ENCODE measurements at regions not wholly inside any gene's neighbourhood (a gene's known extent, or its start where the extent isn't known, plus 50 kb on each side); places are given as distances from the start of the nearest gene placed in this dataset.

DNA sequence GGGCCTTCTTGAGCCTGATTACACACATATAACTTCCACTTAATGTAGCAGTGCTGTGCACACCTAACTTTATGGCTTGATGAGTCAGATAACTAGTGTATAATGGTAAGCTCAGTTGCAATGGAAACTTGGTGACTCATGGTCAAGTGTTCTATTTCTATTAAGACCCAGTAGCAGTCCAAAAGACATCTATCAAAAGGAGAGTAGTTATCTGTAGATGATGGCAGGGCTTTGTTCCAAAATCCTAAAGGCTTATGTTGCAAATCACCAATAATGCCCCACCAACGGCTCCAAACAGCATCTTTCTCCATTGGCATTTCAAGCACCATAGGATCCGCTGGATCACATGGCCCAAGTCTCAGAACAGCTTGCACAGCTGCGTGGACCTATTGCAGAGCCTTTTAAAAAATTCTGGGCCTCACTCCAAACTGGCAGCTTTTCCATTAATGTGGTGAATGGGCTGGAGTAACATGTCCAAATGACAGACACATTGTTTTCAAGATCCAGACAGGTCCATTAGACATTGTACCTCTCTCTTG lies 566.8 kb upstream of the USP24 start:
- TF ChIP-seq, protein P1, sequence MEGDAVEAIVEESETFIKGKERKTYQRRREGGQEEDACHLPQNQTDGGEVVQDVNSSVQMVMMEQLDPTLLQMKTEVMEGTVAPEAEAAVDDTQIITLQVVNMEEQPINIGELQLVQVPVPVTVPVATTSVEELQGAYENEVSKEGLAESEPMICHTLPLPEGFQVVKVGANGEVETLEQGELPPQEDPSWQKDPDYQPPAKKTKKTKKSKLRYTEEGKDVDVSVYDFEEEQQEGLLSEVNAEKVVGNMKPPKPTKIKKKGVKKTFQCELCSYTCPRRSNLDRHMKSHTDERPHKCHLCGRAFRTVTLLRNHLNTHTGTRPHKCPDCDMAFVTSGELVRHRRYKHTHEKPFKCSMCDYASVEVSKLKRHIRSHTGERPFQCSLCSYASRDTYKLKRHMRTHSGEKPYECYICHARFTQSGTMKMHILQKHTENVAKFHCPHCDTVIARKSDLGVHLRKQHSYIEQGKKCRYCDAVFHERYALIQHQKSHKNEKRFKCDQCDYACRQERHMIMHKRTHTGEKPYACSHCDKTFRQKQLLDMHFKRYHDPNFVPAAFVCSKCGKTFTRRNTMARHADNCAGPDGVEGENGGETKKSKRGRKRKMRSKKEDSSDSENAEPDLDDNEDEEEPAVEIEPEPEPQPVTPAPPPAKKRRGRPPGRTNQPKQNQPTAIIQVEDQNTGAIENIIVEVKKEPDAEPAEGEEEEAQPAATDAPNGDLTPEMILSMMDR (IDR thresholded peaks at IDR 0.05), result no peak
- no peak for TF ChIP-seq POLR2A (IDR thresholded peaks at IDR 0.05)

Measured in testis (tissue), 2 donors.